Heart left ventricle (tissue), 16 donors: ENCODE measurements at regions not wholly inside any gene's neighbourhood (a gene's known extent, or its start where the extent isn't known, plus 50 kb on each side); places are given as distances from the start of the nearest gene placed in this dataset.

Experiments used
- ATAC-seq, 4 donors: fragments of 200-7000 bp; cut with Tn5 transposase; one replicate each; pipeline ENCODE4 v1.9.1; 2020 to 2022; ENCODE audit warnings: moderate library complexity in 4 of 4, mild to moderate bottlenecking in 3 of 4, moderate number of reproducible peaks in 1 of 4
- DNase-seq, 5 donors: peaks; one replicate each; pipeline ENCODE4 v3.0.0-alpha.2; 2020
- H3K27ac ChIP-seq, 12 donors: fragments of 200-600 bp; sonication (generic) in 4 of 12; one replicate each; pipeline versions ENCODE4 v1.5.0 to v1.8.0; 2016 to 2022; ENCODE audit warnings: mild to moderate bottlenecking in 2 of 12
- H3K27me3 ChIP-seq, 9 donors: fragments of 200-600 bp; sonication (generic) in 2 of 9; one replicate each; pipeline versions ENCODE4 v1.5.1 to v1.8.0; 2016 to 2022; ENCODE audit warnings: mild to moderate bottlenecking in 3 of 9
- H3K36me3 ChIP-seq, 9 donors: fragments of 200-600 bp; sonication (generic) in 2 of 9; one replicate each; pipeline versions ENCODE4 v1.5.0 to v1.8.0; 2018 to 2022; ENCODE audit warnings: mild to moderate bottlenecking in 2 of 9
- H3K4me1 ChIP-seq, 12 donors: fragments of 200-600 bp; sonication (generic) in 4 of 12; one replicate each; pipeline versions ENCODE4 v1.5.0 to v1.8.0; 2016 to 2022; ENCODE audit warnings: mild to moderate bottlenecking in 3 of 12
- H3K4me3 ChIP-seq, 12 donors: fragments of 200-600 bp; sonication (generic) in 4 of 12; one replicate each; pipeline versions ENCODE4 v1.5.0 to v1.8.0; 2017 to 2022; ENCODE audit warnings: mild to moderate bottlenecking in 9 of 12, moderate library complexity in 4 of 12
- H3K9me3 ChIP-seq, 12 donors: fragments of 200-600 bp; sonication (generic) in 4 of 12; one replicate each; pipeline versions ENCODE4 v1.5.0 to v1.8.0; 2016 to 2022; ENCODE audit warnings: mild to moderate bottlenecking in 1 of 12
- CTCF ChIP-seq, 12 donors: fragments of 200-600 bp; sonication (generic) in 4 of 12; IDR thresholded peaks; one replicate each; pipeline versions ENCODE4 v1.5.0 to v1.8.0; 2018 to 2022; ENCODE audit warnings: antibody characterized with exemption in 12 of 12, mild to moderate bottlenecking in 5 of 12
- POLR2A ChIP-seq, 2 donors: fragments of 450-650 bp; IDR thresholded peaks; one replicate each; pipeline ENCODE4 v1.6.1; 2017; ENCODE audit warnings: antibody characterized with exemption in 2 of 2, mild to moderate bottlenecking in 2 of 2, moderate library complexity in 2 of 2
- WGBS, 4 donors: extraction: QIAGEN DNeasy Blood & Tissue Kit in 2 of 4; methylation state at CpG; one replicate each; pipeline versions ENCODE4 v1.1.5 to v1.1.7; 2013 to 2018; 5-methylcytosine and 5-hydroxymethylcytosine counted together
- intact Hi-C, 10 donors: fragments of 100-400 bp; cut with DNase I; formaldehyde crosslinking; loops; one replicate each; pipeline versions ENCODE4 v1.11.1 to v1.14.2; 2022
- donor health status: ischemic (EF 13 %, LVEDD 7.1; RV severe dilation, severe dysfunction).
- donor health status: healthy with polysubstance abuse.
- donor health status: DM: no; HTN: yes; CAD: no.
- donor health status: DM: no; HTN: no; CAD: no.
- donor health status: ischemic (EF 25% LVEDD 6.9; RV normal size, moderate dysfunction).
- donor health status: ischemic (EF 25% LVEDD 5.7; RV mildly dilated, moderate dysfunction).
- donor health status: healthy.
- donor health status: DM: yes; HTN: yes; CAD: no.
- donor health status: ischemic (EF 35%, LVEDD 5.7; RV mildly dilated, moderate dysfunction).
- donor health status: nonischemic (EF 11% LVEDD 7.7; RV severe dilation, severe dysfunction).
- donor health status: DM: yes; HTN: yes; CAD: no.
- donor health status: PGD.
- donor health status: ischemic (EF 29% LVEDD 5.4; RV normal size, mild dysfunction).
- donor health status: nonischemic (EF 23%, LVEDD 6.1; RV moderate dilation, normal function).

- Histone ChIP-seq H3K27ac (no peak overlapping the region), H3K4me1 (peaks cover 0 to 27% (median 18%) of the 10 kb centered on the region in 12 donors), H3K27me3 (no peaks in the 10 kb centered on the region), H3K4me3 (no peak overlapping the region), H3K9me3 (peaks cover 0 to 4% (median 0%) of the 10 kb centered on the region in 12 donors), H3K36me3 (no peaks in the 10 kb centered on the region)
- TF ChIP-seq POLR2A (IDR thresholded peaks at IDR 0.05) = no peak
- no peak for TF ChIP-seq CTCF (IDR thresholded peaks at IDR 0.05)
- WGBS, 4 donors = 72 to 83% (median 81%) methylated on average over 1 of the region's 1 CpG
- DNase-seq = no peak
- intact Hi-C loops = loop anchor here in 5 of 10 donors (5.0 to 10.0 kb wide), 5 partner anchors 226 to 391 kb away; partner anchors contain the start of gene HLX (in 2 of the 5)
- no peak for ATAC-seq
These were observed 326.8 kb downstream of the HLX start for GRCh38 chr1:221206076-221206475.

GRCh38 chr1:221212926-221213325 lies 333.7 kb downstream of the HLX start:
- intact Hi-C loops = no loop called here
- Histone ChIP-seq H3K4me1 (peaks cover 0 to 29% (median 15%) of the 10 kb centered on the region in 12 donors), H3K36me3 (no peaks in the 10 kb centered on the region), H3K9me3 (peaks cover 0 to 4% (median 0%) of the 10 kb centered on the region in 12 donors), H3K27ac (peak overlapping the region in 9 of 12 donors; percentile 3 to 70 (median 39)), H3K27me3 (no peaks in the 10 kb centered on the region), H3K4me3 (no peak overlapping the region)
- WGBS, 4 donors = 35 to 51% (median 41%) methylated on average over 5 of the region's 5 CpGs
- peak in 3 of 4 donors; percentile 14 to 79 (median 58) for ATAC-seq
- peak in 1 of 5 donors; percentile 18 for DNase-seq
- TF ChIP-seq POLR2A (IDR thresholded peaks at IDR 0.05) (no peak), CTCF (IDR thresholded peaks at IDR 0.05) (no peak)

GRCh38 chr1:221217029-221217428 lies 337.8 kb downstream of the HLX start:
- TF ChIP-seq POLR2A (IDR thresholded peaks at IDR 0.05) (no peak), CTCF (IDR thresholded peaks at IDR 0.05) (no peak)
- no peaks in the 10 kb centered on the region for H3K9me3 ChIP-seq
- H3K27me3 ChIP-seq = no peaks in the 10 kb centered on the region
- H3K4me1 ChIP-seq = peaks cover 0 to 31% (median 16%) of the 10 kb centered on the region in 12 donors
- H3K27ac ChIP-seq = peak overlapping the region in 8 of 12 donors; percentile 22 to 61 (median 45)
- intact Hi-C loops = no loop called here
- H3K4me3 ChIP-seq = no peak overlapping the region
- 30 to 42% (median 35%) methylated on average over 3 of the region's 3 CpGs for WGBS, 4 donors
- DNase-seq (peak in 4 of 5 donors; percentile 48 to 79 (median 67)), ATAC-seq (peak; percentile 68 to 86 (median 80))
- H3K36me3 ChIP-seq = no peaks in the 10 kb centered on the region

- peaks cover 0 to 11% (median 2%) of the 10 kb centered on the region in 12 donors for H3K4me1 ChIP-seq
- peaks cover 0 to 25% (median 14%) of the 10 kb centered on the region in 12 donors for H3K9me3 ChIP-seq
- no peak for DNase-seq
- ATAC-seq = no peak
- H3K36me3 ChIP-seq = no peaks in the 10 kb centered on the region
- no peak overlapping the region for H3K4me3 ChIP-seq
- intact Hi-C loops = no loop called here
- no peak overlapping the region for H3K27ac ChIP-seq
- H3K27me3 ChIP-seq = no peaks in the 10 kb centered on the region
- WGBS, 4 donors = 91 to 96% (median 93%) methylated on average over 2 of the region's 2 CpGs
- TF ChIP-seq CTCF (IDR thresholded peaks at IDR 0.05) (no peak), POLR2A (IDR thresholded peaks at IDR 0.05) (no peak)
These were observed 344.0 kb downstream of the HLX start for GRCh38 chr1:221223281-221223680.
